ENCODE measurements at regions not wholly inside any gene's neighbourhood (a gene's known extent, or its start where the extent isn't known, plus 50 kb on each side); places are given as distances from the start of the nearest gene placed in this dataset.
"Not testable (repeated sequence)": the region's sequence is repeated elsewhere in the genome, so short reads cannot be mapped to it uniquely, and the experiment has no call there.

DNA sequence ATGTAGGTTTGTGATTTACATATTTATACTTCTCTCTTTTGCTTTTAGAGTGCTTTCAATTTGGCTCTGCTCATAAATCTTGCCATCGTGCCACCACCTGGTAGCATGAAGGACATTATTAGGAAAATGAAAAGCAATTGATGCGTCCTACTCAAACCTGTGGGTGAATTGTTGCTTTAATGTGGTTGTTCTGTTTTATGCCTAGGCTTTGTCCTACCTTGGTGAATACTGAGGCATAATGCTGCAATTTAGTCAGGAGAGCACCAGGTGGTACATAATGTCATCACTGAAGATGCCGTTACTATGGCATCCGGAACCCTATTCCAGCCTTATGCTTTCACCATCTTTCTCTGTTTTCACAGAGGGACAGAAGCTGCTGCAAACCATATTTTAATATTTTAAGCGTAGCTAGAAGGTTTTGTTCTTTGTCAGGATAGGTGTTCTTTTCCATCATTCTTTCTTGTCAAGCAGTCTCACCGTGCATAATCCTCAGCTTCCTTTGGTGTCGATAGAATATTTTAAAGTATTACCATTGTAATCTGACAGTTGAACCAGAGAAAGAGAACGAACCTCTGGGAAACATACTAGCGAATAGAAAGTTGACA is 68.5 kb upstream of the PKP2 start:
- Histone ChIP-seq H3K4me1 (ENCODE audit: control insufficient read depth, insufficient read depth, low read length) (no peaks in the 10 kb centered on the region), H3K4me3 (ENCODE audit: low read length) (no peak overlapping the region), H3K27ac (ENCODE audit: low read length) (no peak overlapping the region), H3K9me3 (ENCODE audit: control insufficient read depth, low read depth, low read length) (no peaks in the 10 kb centered on the region), H3K36me3 (ENCODE audit: control insufficient read depth, insufficient read depth, low read length) (no peaks in the 10 kb centered on the region), H3K27me3 (ENCODE audit: control insufficient read depth, insufficient read depth, low read length) (no peaks in the 10 kb centered on the region)
- no peak for DNase-seq
- WGBS (ENCODE audit: insufficient coverage, low lambda C conversion rate) = 100% methylated on average over 2 of the region's 9 CpGs

DNA sequence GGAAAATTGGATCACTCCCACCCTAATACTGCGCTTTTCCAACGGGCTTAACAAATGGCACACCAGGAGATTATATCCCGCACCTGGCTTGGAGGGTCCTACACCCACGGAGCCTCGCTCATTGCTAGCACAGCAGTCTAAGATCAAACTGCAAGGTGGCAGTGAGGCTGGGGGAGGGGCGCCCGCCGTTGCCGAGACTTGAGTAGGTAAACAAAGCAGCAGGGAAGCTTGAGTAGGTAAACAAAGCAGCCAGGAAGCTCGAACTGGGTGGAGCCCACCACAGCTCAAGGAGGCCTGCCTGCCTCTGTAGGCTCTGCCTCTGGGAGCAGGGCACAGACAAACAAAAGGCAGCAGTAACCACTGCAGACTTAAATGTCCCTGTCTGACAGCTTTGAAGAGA is 59.8 kb upstream of the PKP2 start:
- H3K9me3 ChIP-seq (ENCODE audit: control insufficient read depth, low read depth, low read length); H3K36me3 ChIP-seq (ENCODE audit: control insufficient read depth, insufficient read depth, low read length); DNase-seq; H3K4me1 ChIP-seq (ENCODE audit: control insufficient read depth, insufficient read depth, low read length); H3K4me3 ChIP-seq (ENCODE audit: low read length); H3K27ac ChIP-seq (ENCODE audit: low read length); H3K27me3 ChIP-seq (ENCODE audit: control insufficient read depth, insufficient read depth, low read length): not testable (repeated sequence)
- no CpG with 5 or more reads among the region's 10 CpGs for WGBS (ENCODE audit: insufficient coverage, low lambda C conversion rate)

DNA sequence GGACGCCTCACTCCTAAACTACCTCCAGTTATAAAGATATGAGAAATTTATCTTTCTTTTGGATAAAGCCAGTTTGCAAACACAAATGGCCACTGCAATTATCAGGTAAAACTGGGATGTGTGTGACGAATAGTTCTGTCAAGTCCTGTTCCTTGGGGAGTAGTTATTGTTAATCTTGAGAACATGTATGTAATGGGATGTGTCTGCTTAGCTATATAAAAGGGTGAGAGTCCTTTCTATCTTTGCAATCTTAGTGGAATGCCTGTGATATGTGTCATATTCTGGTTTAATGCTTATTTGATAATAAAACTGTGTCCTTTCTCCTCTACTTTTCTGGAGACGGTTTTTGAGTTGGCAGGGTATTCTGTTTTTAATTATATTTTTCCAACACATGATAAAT is 56.1 kb upstream of the PKP2 start:
- 40% methylated on average over 1 of the region's 3 CpGs for WGBS (ENCODE audit: insufficient coverage, low lambda C conversion rate)

DNA sequence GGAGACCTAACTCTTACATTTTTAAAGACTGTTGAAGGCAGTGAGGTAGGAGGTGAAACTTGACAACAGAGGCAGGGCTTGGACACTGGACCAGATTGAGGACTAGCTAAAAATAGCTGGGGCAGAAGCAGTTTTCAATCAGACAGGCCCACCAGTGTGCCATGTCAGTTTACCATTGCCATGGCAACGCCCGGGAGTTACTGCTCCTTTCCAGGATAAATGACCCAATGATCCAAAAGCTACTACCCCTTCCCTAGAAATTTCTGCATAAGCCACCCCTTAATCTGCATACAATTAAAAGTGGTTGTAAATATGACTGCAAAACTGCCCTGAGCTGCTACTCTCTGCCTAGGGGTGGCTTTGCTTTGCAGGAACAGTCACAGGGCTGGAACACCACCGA is 53.2 kb upstream of the PKP2 start:
- Histone ChIP-seq H3K4me1 (ENCODE audit: control insufficient read depth, insufficient read depth, low read length) (no peaks in the 10 kb centered on the region), H3K9me3 (ENCODE audit: control insufficient read depth, low read depth, low read length) (no peaks in the 10 kb centered on the region), H3K36me3 (ENCODE audit: control insufficient read depth, insufficient read depth, low read length) (no peaks in the 10 kb centered on the region), H3K4me3 (ENCODE audit: low read length) (no peak overlapping the region), H3K27ac (ENCODE audit: low read length) (no peak overlapping the region), H3K27me3 (ENCODE audit: control insufficient read depth, insufficient read depth, low read length) (no peaks in the 10 kb centered on the region)
- no peak for DNase-seq
- no CpG with 5 or more reads among the region's 3 CpGs for WGBS (ENCODE audit: insufficient coverage, low lambda C conversion rate)

More for the DNA sequence above, 56.1 kb upstream of the PKP2 start:
- no peaks in the 10 kb centered on the region for H3K27me3 ChIP-seq (ENCODE audit: control insufficient read depth, insufficient read depth, low read length)
- no peaks in the 10 kb centered on the region for H3K4me1 ChIP-seq (ENCODE audit: control insufficient read depth, insufficient read depth, low read length)
- H3K36me3 ChIP-seq (ENCODE audit: control insufficient read depth, insufficient read depth, low read length) = no peaks in the 10 kb centered on the region
- no peak overlapping the region for H3K4me3 ChIP-seq (ENCODE audit: low read length)
- no peak for DNase-seq
- H3K9me3 ChIP-seq (ENCODE audit: control insufficient read depth, low read depth, low read length) = peaks cover 4% of the 10 kb centered on the region
- no peak overlapping the region for H3K27ac ChIP-seq (ENCODE audit: low read length)

DNA sequence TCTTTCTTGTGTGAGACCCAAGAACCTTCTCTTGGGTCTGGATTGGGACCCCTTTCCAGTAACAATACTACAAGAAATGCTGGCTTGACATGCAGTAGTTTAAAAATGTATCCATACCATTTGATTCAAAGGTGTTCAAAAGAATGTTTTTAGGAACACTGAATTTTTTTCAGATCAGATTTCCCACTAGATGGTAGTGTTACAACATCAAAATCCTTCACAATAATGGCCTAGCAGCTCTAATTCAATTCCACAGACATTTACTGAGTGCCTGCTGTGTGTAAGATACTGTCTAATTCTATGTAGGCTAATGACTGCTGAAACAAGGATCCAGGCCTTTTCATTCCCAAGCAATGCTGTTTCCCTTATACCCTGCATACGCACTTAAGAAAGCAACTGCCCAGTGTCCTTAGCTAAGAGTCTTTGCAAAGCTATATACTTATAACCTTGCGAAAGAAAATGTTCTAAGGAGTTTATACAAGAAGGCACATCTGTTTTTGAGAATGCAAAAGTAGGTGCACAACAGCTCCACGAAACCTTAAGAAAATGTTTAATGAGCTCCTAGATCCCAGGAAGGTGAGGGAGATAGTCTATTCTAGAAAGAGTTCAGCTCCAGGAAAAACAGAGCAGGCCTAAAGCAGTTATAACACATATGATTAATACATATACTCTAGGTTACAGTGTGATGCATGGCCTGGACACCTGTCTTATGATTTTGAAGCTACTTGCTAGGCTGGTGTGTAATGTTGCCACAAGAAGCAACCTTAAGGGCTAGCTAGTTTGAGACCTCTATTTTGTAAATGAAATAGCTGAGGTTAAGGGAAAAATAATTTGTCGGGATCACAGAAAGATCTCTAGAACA is 50.9 kb upstream of the PKP2 start:
- no peak overlapping the region for H3K27ac ChIP-seq (ENCODE audit: low read length)
- H3K4me3 ChIP-seq (ENCODE audit: low read length) = no peak overlapping the region
- H3K27me3 ChIP-seq (ENCODE audit: control insufficient read depth, insufficient read depth, low read length) = no peaks in the 10 kb centered on the region
- peak; percentile 8 to 15 for DNase-seq
- H3K36me3 ChIP-seq (ENCODE audit: control insufficient read depth, insufficient read depth, low read length) = no peaks in the 10 kb centered on the region
- no peaks in the 10 kb centered on the region for H3K4me1 ChIP-seq (ENCODE audit: control insufficient read depth, insufficient read depth, low read length)
- no peaks in the 10 kb centered on the region for H3K9me3 ChIP-seq (ENCODE audit: control insufficient read depth, low read depth, low read length)
- whole genome bisulfite sequencing (ENCODE audit: insufficient coverage, low lambda C conversion rate) = 93% methylated on average over 2 of the region's 4 CpGs

DNA sequence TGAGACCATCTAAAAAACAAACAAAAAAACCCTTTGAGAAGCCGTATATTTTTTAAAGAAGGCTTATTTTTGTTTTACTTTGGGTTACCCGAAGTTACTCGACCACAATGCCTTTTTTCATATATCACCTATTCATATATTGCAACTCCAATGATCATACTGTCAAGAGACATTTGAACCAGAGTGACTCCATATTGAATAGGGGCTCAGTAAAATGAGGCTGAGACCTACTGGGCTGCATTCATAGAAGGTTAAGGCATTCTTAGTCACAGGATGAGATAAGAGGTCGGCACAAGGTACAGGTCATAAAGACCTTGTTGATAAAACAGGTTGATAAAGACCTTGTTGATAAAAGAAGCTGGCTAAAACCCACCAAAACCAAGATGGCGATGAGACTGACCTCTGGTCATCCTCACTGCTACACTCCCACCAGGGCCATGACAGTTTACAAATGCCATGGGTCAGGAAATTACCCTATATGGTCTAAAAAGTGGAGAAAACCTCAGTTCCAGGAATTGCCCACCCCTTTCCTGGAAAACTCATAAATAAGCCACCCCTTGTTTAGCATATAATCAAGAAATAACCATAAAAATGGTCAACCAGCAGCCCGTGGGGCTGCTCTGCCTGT is 50.0 kb upstream of the PKP2 start:
- DNase-seq = no peak
- H3K27ac ChIP-seq (ENCODE audit: low read length) = no peak overlapping the region
- H3K4me3 ChIP-seq (ENCODE audit: low read length) = no peak overlapping the region
- no peaks in the 10 kb centered on the region for H3K4me1 ChIP-seq (ENCODE audit: control insufficient read depth, insufficient read depth, low read length)
- 48% methylated on average over 2 of the region's 6 CpGs for WGBS (ENCODE audit: insufficient coverage, low lambda C conversion rate)
- H3K36me3 ChIP-seq (ENCODE audit: control insufficient read depth, insufficient read depth, low read length) = no peaks in the 10 kb centered on the region
- H3K27me3 ChIP-seq (ENCODE audit: control insufficient read depth, insufficient read depth, low read length) = no peaks in the 10 kb centered on the region
- no peaks in the 10 kb centered on the region for H3K9me3 ChIP-seq (ENCODE audit: control insufficient read depth, low read depth, low read length)

Measured in large intestine (tissue), 3 donors.